ENCODE measurements at regions not wholly inside any gene's neighbourhood (a gene's known extent, or its start where the extent isn't known, plus 50 kb on each side); places are given as distances from the start of the nearest gene placed in this dataset.

- Histone ChIP-seq H3K27ac (ENCODE audit: extremely low read depth, low read depth, low read length) (no peak overlapping the region), H3K36me3 (ENCODE audit: control insufficient read depth in 2 of 2, insufficient read depth in 1 of 2, low read length in 2 of 2) (no peaks in the 10 kb centered on the region), H3K9me3 (ENCODE audit: control insufficient read depth, insufficient read depth, low read depth, low read length) (no peaks in the 10 kb centered on the region), H3K4me3 (ENCODE audit: low read depth, low read length) (no peak overlapping the region), H3K4me1 (ENCODE audit: control insufficient read depth, insufficient read depth, low read length) (no peaks in the 10 kb centered on the region)
- TF ChIP-seq ZNF623 (tag by site-specific recombination; IDR thresholded peaks at IDR 0.05) (no peak), ZNF521 (tag by site-specific recombination; IDR thresholded peaks at IDR 0.05) (no peak), ZNF19 (tag by site-specific recombination; IDR thresholded peaks at IDR 0.05; ENCODE audit: low read depth) (no peak), ZNF324 (tag by site-specific recombination; IDR thresholded peaks at IDR 0.05) (no peak), PRDM10 (tag by site-specific recombination; IDR thresholded peaks at IDR 0.05) (no peak), ZNF785 (tag by site-specific recombination; IDR thresholded peaks at IDR 0.05) (no peak), ZNF114 (tag by site-specific recombination; IDR thresholded peaks at IDR 0.05) (no peak), ZNF830 (tag by site-specific recombination; IDR thresholded peaks at IDR 0.05; ENCODE audit: low read depth) (no peak), ZNF214 (tag by site-specific recombination; IDR thresholded peaks at IDR 0.05; ENCODE audit: borderline replicate concordance) (no peak), PRDM4 (tag by site-specific recombination; IDR thresholded peaks at IDR 0.05) (no peak)
- CTCF ChIA-PET: interaction anchor here (0.6 kb wide), 1 partner anchor 10 kb away, joined by 3 read pairs; no protein-coding TSS in a partner anchor
- POLR2A ChIA-PET: no interaction called here
Measured at GRCh38 chr4:149160370-149160769, 655.3 kb downstream of the IQCM start.

GRCh38 chr4:149158817-149159216 is 656.8 kb downstream of the IQCM start:
- CTCF ChIA-PET: no interaction called here

More at GRCh38 chr4:149158817-149159216, 656.8 kb downstream of the IQCM start:
- Histone ChIP-seq H3K4me3 (ENCODE audit: low read depth, low read length) (no peak overlapping the region), H3K4me1 (ENCODE audit: control insufficient read depth, insufficient read depth, low read length) (no peaks in the 10 kb centered on the region), H3K9me3 (ENCODE audit: control insufficient read depth, insufficient read depth, low read depth, low read length) (no peaks in the 10 kb centered on the region), H3K27ac (ENCODE audit: extremely low read depth, low read depth, low read length) (no peak overlapping the region), H3K36me3 (ENCODE audit: control insufficient read depth in 2 of 2, insufficient read depth in 1 of 2, low read length in 2 of 2) (no peaks in the 10 kb centered on the region)
- TF ChIP-seq ZNF660 (tag by site-specific recombination; IDR thresholded peaks at IDR 0.05) (no peak), OVOL3 (tag by site-specific recombination; IDR thresholded peaks at IDR 0.05) (no peak), ZNF112 (tag by site-specific recombination; IDR thresholded peaks at IDR 0.05) (no peak), ZNF777 (tag by site-specific recombination; IDR thresholded peaks at IDR 0.05; ENCODE audit: borderline replicate concordance) (no peak), ZNF16 (tag by site-specific recombination; IDR thresholded peaks at IDR 0.05; ENCODE audit: low read depth) (no peak), ZNF133 (tag by site-specific recombination; IDR thresholded peaks at IDR 0.05) (no peak), ZNF449 (tag by site-specific recombination; IDR thresholded peaks at IDR 0.05) (no peak), EGR2 (tag by site-specific recombination; IDR thresholded peaks at IDR 0.05; ENCODE audit: low read depth) (no peak), TCF7L2 (IDR thresholded peaks at IDR 0.05; ENCODE audit: borderline replicate concordance, low read depth, low read length) (no peak), AEBP2 (tag by site-specific recombination; IDR thresholded peaks at IDR 0.05; ENCODE audit: borderline replicate concordance) (no peak), ZNF558 (tag by site-specific recombination; IDR thresholded peaks at IDR 0.05) (no peak), MYNN (tag by site-specific recombination; IDR thresholded peaks at IDR 0.05; ENCODE audit: borderline replicate concordance) (no peak), ZNF473 (tag by site-specific recombination; IDR thresholded peaks at IDR 0.05) (no peak), ZBTB8A (tag by site-specific recombination; IDR thresholded peaks at IDR 0.05) (no peak), ZNF544 (tag by site-specific recombination; IDR thresholded peaks at IDR 0.05) (no peak), ZNF530 (tag by site-specific recombination; IDR thresholded peaks at IDR 0.05; ENCODE audit: low read depth) (no peak), ZNF335 (tag by site-specific recombination; conservative IDR thresholded peaks at IDR 0.05) (no peak), ZNF623 (tag by site-specific recombination; IDR thresholded peaks at IDR 0.05) (no peak)
- POLR2A ChIA-PET: no interaction called here
